Neural progenitor cell (in vitro differentiated cells): ENCODE measurements at regions not wholly inside any gene's neighbourhood (a gene's known extent, or its start where the extent isn't known, plus 50 kb on each side); places are given as distances from the start of the nearest gene placed in this dataset.

ENCODE experiments used
- CTCF ChIP-seq: fragments of 200-600 bp; sonication (generic); IDR thresholded peaks from 2 replicates; pipeline ENCODE4 v1.5.1; 2017; ENCODE audit warnings: antibody characterized with exemption, mild to moderate bottlenecking
- EZH2phosphoT487 ChIP-seq: fragments of 200-600 bp; sonication (generic); IDR thresholded peaks from 2 replicates; pipeline ENCODE4 v1.6.1; 2017; ENCODE audit warnings: antibody characterized with exemption

- no peak for TF ChIP-seq CTCF
- no peak for TF ChIP-seq EZH2phosphoT487
Observed at GRCh38 chr5:98529321-98529720, 244.1 kb upstream of the RGMB start.
